Transverse colon (tissue), 4 donors: ENCODE measurements at regions not wholly inside any gene's neighbourhood (a gene's known extent, or its start where the extent isn't known, plus 50 kb on each side); places are given as distances from the start of the nearest gene placed in this dataset.

ENCODE experiments used
- DNase-seq: peaks from one replicate; pipeline ENCODE4 v3.0.0-alpha.2; 2019
- H3K27ac ChIP-seq, 4 donors: fragments of 200-600 bp; sonication (generic); 2 replicates each; pipeline ENCODE4 v1.5.1; 2016 to 2018; ENCODE audit warnings: inconsistent platforms in 4 of 4
- H3K27me3 ChIP-seq: fragments of 200-600 bp; sonication (generic); 2 replicates; pipeline ENCODE4 v1.5.1; 2017; ENCODE audit warnings: inconsistent platforms
- H3K36me3 ChIP-seq, 4 donors: fragments of 200-600 bp; sonication (generic); 2 replicates each; pipeline ENCODE4 v1.5.1; 2017 to 2019; ENCODE audit warnings: inconsistent platforms in 4 of 4
- H3K4me1 ChIP-seq, 4 donors: fragments of 200-600 bp; sonication (generic); 2 replicates each; pipeline ENCODE4 v1.5.1; 2017 to 2020; ENCODE audit warnings: inconsistent platforms in 4 of 4
- H3K4me3 ChIP-seq, 4 donors: fragments of 200-600 bp; sonication (generic); 1 replicate in 1 of 4; 2 replicates in 3 of 4; pipeline versions ENCODE4 v1.5.1 to v1.6.1; 2017 to 2019; ENCODE audit warnings: inconsistent platforms in 4 of 4
- H3K9me3 ChIP-seq, 2 donors: fragments of 200-600 bp; sonication (generic); 2 replicates each; pipeline ENCODE4 v1.5.1; 2017 to 2019; ENCODE audit warnings: inconsistent platforms in 2 of 2
- CTCF ChIP-seq, 5 experiments: fragments of 200-600 bp in 3 of 5; fragments of 450-650 bp in 2 of 5; sonication (generic) in 3 of 5; IDR thresholded peaks; 1 replicate in 2 of 5; 2 replicates in 3 of 5; pipeline ENCODE4 v1.5.1; 2016 to 2017; ENCODE audit warnings: antibody characterized with exemption in 5 of 5, inconsistent platforms in 3 of 5, mild to moderate bottlenecking in 2 of 5, moderate library complexity in 1 of 5
- EP300 ChIP-seq: sonication (generic); formaldehyde crosslinking; IDR thresholded peaks from one replicate; pipeline ENCODE4 v1.6.1; 2017; ENCODE audit warnings: antibody characterized with exemption, low read depth
- POLR2A ChIP-seq: fragments of 450-650 bp; IDR thresholded peaks from one replicate; pipeline ENCODE4 v1.6.1; 2016; ENCODE audit warnings: antibody characterized with exemption, mild to moderate bottlenecking, moderate library complexity
- POLR2AphosphoS5 ChIP-seq, 3 donors: sonication (generic); formaldehyde crosslinking; IDR thresholded peaks; one replicate each; pipeline ENCODE4 v1.6.1; 2016; ENCODE audit warnings: antibody characterized with exemption in 3 of 3
- WGBS, 2 donors: methylation state at CpG; one replicate each; pipeline ENCODE4 v1.1.5; 2018; ENCODE audit warnings: low coverage in 1 of 2; 5-methylcytosine and 5-hydroxymethylcytosine counted together
- in situ Hi-C, 4 donors: fragments of 200-750 bp; cut with MboI; loops; one replicate each; pipeline versions ENCODE4 v1.15.0 to v1.15.1; 2017; ENCODE audit warnings: low sequenced_read_pairs in 3 of 4, low pct_ligation_motif_present in 1 of 4, low pct_unique_long_range_greater_than_20kb in 1 of 4
- intact Hi-C: fragments of 100-400 bp; cut with DNase I; formaldehyde crosslinking; loops from one replicate; pipeline ENCODE4 v1.15.1; 2023; ENCODE audit warnings: low total_unique reads

GRCh38 chr7:47043304-47043703, 538.6 kb downstream of the TNS3 start:
- H3K9me3 ChIP-seq: no peaks in the 10 kb centered on the region
- no peaks in the 10 kb centered on the region for H3K36me3 ChIP-seq
- no peak for DNase-seq
- H3K27ac ChIP-seq: no peak overlapping the region
- intact Hi-C loops (no loop called here), in situ Hi-C loops (loop anchor here in 1 of 4 donors (25.0 kb wide), 1 partner anchor 106 kb away; no protein-coding TSS in a partner anchor)
- no peak for TF ChIP-seq POLR2AphosphoS5 (IDR thresholded peaks at IDR 0.05)
- TF ChIP-seq POLR2A: no peak
- TF ChIP-seq EP300: no peak
- TF ChIP-seq CTCF (IDR thresholded peaks at IDR 0.05): no peak
- H3K4me3 ChIP-seq: no peak overlapping the region
- no peaks in the 10 kb centered on the region for H3K27me3 ChIP-seq
- H3K4me1 ChIP-seq: peaks cover 0 to 16% (median 6%) of the 10 kb centered on the region in 4 donors
- WGBS, 2 donors: 50 to 73% methylated on average over 2 of the region's 2 CpGs

DNA sequence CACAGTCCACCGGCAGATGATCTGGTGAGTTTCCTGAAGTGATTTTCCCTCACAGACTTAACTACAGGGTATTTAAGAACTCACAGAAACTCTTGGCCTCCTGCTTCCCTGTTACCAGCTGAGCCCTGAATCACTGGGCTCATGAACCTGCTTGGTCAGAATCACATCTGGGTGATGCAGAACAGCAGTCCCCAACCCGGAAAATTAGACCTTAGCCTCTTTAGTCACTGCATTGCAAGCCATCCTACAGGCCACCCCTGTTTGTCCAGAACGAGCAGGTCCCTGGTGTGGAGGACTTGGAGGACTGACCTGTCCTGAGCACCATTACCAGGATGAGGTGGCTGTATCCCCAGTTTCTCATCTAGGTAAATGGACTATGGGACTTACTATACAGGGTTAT, 539.2 kb downstream of the TNS3 start:
- no peak overlapping the region for H3K27ac ChIP-seq
- no peak for DNase-seq
- no peaks in the 10 kb centered on the region for H3K27me3 ChIP-seq
- TF ChIP-seq EP300 (no peak), POLR2A (no peak), POLR2AphosphoS5 (IDR thresholded peaks at IDR 0.05) (no peak), CTCF (IDR thresholded peaks at IDR 0.05) (no peak)
- in situ Hi-C loops (loop anchor here in 1 of 4 donors (25.0 kb wide), 1 partner anchor 105 kb away; no protein-coding TSS in a partner anchor), intact Hi-C loops (no loop called here)
- H3K36me3 ChIP-seq: no peaks in the 10 kb centered on the region
- H3K4me3 ChIP-seq: no peak overlapping the region
- WGBS, 2 donors: 69% methylated on average over 3 of the region's 3 CpGs; no CpG with 5 or more reads in 1 of the 2 donors
- H3K4me1 ChIP-seq: peaks cover 0 to 16% (median 6%) of the 10 kb centered on the region in 4 donors
- no peaks in the 10 kb centered on the region for H3K9me3 ChIP-seq

DNA sequence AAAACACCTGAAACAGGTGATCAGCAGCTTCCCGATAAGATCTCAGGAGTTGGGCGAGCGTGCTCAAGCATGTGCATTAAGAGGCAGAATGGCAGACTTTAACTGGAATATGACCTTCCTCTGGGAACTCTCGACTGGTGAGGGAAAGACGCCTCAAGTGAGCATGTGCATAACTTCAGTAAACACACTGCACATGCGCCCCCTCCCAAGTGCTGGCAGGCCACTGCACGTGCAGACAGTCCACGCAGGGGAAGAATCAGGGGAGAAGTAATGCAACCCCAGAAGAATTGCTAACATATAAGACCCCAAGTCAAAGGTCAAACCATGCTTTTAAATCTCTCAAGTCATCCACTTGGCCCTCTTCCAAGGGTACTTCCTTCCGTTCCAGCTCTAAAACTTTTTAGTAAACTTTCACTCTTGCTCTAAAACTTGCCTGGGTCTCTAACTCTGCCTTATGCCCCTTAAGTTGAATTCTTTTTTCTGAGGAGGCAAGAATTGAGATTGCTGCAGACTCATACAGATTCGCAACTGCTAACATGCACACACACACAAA, 541.0 kb downstream of the TNS3 start:
- Histone ChIP-seq H3K4me1 (peaks cover 0 to 13% (median 6%) of the 10 kb centered on the region in 4 donors), H3K4me3 (no peak overlapping the region), H3K27me3 (no peaks in the 10 kb centered on the region), H3K9me3 (no peaks in the 10 kb centered on the region), H3K27ac (no peak overlapping the region), H3K36me3 (no peaks in the 10 kb centered on the region)
- in situ Hi-C loops (loop anchor here in 1 of 4 donors (25.0 kb wide), 1 partner anchor 104 kb away; no protein-coding TSS in a partner anchor), intact Hi-C loops (no loop called here)
- 63 to 70% methylated on average over 4 to 10 of the region's 10 CpGs for WGBS, 2 donors
- no peak for DNase-seq
- TF ChIP-seq CTCF (IDR thresholded peaks at IDR 0.05) (no peak), POLR2AphosphoS5 (IDR thresholded peaks at IDR 0.05) (no peak), EP300 (no peak), POLR2A (no peak)

- Histone ChIP-seq H3K4me1 (peaks cover 0 to 3% (median 3%) of the 10 kb centered on the region in 4 donors), H3K36me3 (no peaks in the 10 kb centered on the region), H3K27me3 (no peaks in the 10 kb centered on the region), H3K4me3 (no peak overlapping the region), H3K9me3 (no peaks in the 10 kb centered on the region), H3K27ac (peak overlapping the region in 1 of 4 donors; percentile 7)
- WGBS, 2 donors: 22 to 38% methylated on average over 1 of the region's 1 CpG
- in situ Hi-C loops (loop anchor here in 1 of 4 donors (25.0 kb wide), 1 partner anchor 103 kb away; no protein-coding TSS in a partner anchor), intact Hi-C loops (no loop called here)
- no peak for DNase-seq
- no peak for TF ChIP-seq EP300
- TF ChIP-seq POLR2A: no peak
- TF ChIP-seq POLR2AphosphoS5 (IDR thresholded peaks at IDR 0.05): no peak
- TF ChIP-seq CTCF (IDR thresholded peaks at IDR 0.05): no peak
Measured at GRCh38 chr7:47039904-47040303, 542.0 kb downstream of the TNS3 start.
